ENCODE measurements at regions not wholly inside any gene's neighbourhood (a gene's known extent, or its start where the extent isn't known, plus 50 kb on each side); places are given as distances from the start of the nearest gene placed in this dataset.

DNA sequence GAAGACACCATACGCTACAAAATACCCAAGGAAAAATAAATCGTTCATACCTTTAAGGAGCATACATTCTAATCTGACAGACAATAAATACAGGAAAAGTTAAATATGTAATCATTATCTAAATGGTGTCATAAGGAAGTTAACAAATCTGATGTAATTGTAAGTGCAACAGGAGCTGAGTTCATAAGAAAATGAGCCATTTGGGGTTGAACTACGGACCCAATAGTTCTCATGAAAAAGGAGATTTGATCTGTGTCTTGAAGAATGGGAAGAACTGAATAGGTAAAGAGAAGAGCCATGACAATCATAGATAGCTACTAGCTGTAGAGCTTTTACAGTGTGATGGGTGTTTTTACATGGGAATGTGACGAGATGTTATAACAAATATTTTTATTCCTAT is 175.6 kb downstream of the ANKRD50 start:
- DNase-seq (ENCODE audit: low spot score) = no peak

DNA sequence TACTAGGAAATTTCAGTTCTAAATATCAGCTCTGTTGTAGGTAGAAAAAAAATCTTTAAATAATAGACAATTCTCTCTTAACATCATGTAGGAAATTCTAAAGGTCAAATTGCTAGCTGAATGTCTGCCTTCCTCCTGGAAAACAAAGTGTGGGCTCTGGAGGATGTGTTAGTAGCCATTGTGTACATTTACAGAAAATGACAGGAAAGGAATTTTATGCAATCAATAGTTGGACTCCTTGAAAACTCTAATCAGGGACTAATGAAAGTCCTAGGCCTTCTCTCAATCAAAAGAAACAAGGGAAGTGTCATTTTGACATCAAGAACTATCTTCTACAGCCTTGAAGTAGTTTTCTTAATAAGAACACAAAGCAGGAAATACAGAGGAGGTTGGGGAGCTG is 174.6 kb downstream of the ANKRD50 start:
- DNase-seq (ENCODE audit: low spot score) = no peak

DNA sequence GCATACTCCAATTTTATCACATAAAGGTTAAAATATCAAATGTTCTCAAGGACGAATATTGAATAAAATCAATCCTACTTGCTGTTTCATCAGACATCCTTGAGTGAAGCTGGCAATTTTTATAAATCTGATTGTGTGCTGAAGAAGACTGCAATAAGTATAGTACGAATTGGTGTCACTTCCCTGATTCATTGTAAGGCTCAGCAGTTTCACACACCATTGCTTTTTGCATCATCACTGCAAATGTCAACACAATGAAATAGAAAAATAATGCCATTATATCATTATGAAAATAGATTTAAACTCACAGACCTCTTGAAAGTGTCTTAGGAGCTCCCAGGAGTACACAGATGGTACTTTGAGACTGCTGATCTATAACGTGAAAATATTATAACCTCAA is 172.5 kb downstream of the ANKRD50 start:
- DNase-seq (ENCODE audit: low spot score) = no peak

DNA sequence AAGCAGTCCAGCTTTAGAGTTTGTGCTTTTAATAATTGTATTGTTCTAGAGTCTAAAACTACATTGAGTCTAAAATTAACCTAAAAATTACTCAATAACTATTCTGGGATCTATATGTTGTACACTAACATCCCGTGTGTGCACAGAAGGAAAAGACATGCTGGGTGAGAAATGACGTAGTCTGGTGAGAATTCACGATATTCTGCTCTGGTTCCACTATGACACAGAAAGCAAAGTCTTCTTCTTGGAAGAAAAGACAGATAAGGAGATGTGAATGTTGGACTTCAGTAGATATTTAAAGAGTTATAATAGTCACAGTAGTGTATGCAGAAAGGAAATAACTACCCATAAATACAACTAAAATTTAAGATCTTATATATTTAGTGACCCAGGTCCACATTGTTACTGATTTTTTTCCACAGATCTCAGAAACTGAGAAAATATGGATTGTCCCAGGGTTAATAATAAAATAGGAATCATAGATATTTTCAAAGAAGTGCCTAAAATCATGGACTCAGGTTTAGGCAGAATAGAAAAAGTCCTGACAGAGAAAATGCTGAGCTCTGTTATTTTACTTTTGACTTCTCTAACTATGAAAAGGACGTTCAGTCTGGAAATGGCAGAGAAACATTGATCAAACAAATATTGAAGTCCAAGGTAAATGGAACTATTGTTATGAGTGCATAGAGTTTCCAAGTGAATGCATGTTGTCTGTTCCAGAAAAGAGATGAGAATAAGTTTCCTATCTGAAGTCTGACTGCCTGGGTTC is 170.7 kb downstream of the ANKRD50 start:
- DNase-seq (ENCODE audit: low spot score) = no peak

DNA sequence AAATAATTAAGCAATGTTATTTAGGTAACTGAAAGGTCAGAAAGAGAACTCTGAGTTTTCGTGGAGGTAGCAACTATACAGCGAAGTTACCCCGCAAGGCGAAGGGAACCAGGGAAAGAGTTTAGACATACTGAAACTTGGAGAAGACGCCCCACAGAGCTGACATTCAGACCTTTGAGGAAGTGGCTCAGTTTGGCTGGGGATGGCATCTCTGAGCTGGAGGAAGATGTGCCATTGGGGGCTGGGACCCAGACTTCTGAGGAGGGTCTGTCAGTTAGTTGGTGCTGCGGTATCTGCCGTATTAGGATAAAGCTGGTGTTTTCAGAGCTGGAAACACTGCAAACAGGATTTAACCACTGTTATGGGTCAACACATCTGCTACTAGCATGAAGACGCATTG is 156.6 kb downstream of the ANKRD50 start:
- DNase-seq (ENCODE audit: low spot score) = no peak

DNA sequence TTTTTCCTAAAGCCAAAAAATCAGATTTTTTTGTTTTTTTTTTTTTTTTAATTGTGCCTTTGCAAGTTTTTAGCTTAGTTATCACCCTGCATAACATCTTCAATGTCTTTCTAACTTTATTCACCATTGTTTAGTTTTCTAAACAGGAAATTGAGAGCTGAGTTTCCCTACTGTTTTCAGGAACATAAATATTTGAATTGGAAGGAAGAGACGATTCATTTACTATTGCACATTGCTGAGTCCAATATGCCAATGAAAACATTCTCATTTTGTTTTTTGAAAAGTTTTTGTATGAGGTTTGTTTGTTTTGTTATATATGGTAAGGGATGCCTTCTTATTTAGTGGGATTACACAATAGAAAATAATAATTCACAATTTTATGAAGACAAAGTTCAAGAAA is 148.4 kb downstream of the ANKRD50 start:
- no peak for DNase-seq (ENCODE audit: low spot score)

DNA sequence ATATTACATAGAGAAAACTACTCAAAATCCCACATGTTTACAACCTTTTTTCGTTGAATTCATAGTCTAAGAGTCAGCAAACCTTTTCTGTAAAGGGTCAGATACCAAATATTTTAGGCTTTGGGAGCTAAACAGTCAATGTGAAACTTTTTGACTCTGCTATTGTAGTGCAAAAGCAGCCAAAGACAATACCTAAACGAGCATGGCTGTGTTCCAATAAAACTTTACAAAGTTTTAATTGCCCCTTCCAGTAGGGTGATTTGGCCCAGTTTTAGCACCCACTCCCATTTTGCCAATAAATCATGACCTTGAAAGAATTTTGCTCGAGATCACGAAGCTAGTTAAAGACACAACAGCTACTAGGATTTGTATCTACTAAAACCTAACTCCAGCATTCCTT is 147.2 kb downstream of the ANKRD50 start:
- DNase-seq (ENCODE audit: low spot score) = no peak

DNA sequence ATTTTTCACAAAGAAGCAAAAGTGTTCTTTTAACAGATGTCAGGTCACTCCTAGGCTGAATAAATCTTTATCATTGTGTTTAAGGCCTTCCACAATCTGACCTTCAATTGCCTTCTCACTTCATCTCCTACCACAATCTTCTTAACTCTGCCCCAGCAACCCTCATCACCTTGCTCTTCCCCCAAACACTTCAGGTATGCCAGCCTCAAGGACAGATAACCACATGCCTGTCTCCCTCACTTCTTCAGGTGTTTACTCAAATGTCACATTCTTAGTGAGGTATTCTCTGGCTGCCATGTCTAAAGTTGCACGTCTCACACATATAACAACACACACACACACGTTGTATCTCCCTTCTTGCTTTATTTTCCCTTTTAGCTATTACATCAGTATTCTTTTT is 146.5 kb downstream of the ANKRD50 start:
- DNase-seq (ENCODE audit: low spot score) = no peak

DNA sequence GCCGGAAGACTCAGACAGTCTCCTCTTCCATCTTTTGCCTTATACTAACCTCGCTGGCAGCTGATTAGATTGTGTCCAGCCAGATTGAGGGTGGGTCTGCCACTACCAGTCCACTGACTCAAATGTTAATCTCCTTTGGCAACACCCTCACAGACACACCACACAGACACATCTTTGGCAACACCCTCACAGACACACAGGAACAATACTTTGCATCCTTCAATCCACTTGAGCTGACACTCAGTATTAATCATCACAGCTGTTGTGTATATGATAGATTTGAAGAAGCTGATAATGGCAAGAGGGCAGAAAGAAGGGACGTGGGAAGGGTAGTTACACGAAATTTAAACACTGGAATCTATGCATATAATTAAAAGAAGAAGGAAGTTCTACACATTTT is 139.5 kb downstream of the ANKRD50 start:
- DNase-seq (ENCODE audit: low spot score) = no peak

DNA sequence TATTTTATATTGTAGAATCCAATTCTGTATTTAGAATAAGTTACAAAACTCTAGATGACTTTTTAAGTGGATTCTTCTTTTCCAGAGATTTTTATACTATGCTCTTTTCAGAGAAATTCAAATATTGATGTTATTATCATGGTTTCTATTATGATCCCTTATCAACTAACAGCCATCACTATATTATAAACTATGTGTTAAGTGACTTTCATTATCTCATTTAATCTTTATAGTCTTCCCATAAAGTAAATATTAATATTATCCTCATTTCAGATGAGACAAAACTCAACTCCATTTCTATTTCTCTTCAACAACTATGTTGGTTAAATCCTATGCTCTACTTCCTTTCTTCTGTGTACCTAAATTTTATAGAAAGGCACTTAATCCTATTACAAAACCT is 132.6 kb downstream of the ANKRD50 start:
- DNase-seq (ENCODE audit: low spot score) = no peak

DNA sequence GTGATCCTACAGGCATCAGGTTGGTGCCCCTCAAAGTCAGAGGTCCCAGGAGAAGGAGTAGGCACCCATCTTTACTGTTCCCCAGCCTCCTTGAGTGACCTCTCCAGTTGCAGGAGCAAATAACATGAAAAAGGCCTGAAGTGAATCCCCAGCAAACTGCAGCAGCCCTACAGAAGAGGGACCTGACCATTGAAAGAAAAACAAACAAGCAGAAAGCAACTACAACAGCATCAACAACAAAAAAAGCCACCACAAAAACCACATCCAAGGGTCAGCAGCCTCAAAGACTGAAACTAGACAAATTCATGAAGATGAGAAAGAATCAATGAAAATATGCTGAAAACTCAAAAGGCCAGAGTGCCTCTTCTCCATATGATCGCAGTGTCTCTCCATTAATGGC is 128.7 kb downstream of the ANKRD50 start:
- no peak for DNase-seq (ENCODE audit: low spot score)

DNA sequence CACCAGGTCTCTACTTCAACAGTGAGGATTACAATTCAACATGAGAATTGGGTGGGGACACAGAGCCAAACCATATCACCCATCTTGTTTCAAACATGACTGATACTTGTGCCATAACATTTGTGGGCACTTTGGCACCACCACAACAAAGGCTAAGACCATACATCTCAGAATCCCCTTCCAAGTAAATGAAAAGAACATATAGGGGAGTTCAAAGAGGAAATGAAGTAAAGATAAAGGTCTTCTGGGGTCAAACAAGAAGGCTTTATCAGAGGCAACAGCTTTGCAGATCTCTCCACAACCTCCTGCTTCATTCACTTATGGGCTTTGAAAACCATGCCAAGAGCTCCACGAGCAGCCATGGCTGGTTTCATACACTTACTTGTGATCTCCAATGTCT is 122.7 kb downstream of the ANKRD50 start:
- DNase-seq (ENCODE audit: low spot score) = no peak

DNA sequence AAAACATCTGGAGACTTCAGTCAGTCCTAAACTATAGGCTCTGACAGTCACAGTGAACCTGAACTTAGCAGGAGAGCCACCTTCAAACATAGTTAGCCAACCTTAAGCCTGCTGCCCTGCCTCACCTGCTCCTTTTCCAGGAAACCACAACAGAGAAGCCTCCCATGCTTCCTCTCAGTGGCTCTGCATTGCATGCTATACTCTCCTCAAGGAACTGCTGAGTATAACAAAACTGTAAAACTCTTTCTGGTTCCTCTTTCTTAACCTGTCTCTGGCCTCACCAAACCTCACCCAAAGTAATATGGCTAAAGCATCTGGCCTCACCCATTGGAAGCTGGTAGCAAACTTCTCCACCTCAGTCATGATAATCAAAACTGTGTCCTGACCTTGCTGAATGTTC is 122.1 kb downstream of the ANKRD50 start:
- no peak for DNase-seq (ENCODE audit: low spot score)

DNA sequence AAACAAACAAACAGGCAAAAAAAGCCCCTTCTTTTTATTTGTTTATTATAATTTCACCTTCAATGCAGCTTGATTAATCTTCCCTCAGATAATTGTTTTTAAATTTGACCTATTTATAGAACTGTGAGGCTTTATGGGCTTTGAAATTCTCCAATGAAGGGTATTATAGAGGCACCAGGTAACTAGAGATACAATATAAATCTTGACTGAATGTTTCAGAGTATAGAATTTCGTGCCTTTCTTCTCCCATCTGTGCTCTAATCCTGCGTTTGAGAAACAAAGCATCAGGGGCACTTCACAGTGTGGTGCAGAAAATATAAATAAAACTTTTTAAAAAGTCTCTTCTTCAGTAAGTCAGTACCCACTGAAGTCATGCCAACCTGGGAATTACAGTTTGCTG is 120.9 kb downstream of the ANKRD50 start:
- no peak for DNase-seq (ENCODE audit: low spot score)

DNA sequence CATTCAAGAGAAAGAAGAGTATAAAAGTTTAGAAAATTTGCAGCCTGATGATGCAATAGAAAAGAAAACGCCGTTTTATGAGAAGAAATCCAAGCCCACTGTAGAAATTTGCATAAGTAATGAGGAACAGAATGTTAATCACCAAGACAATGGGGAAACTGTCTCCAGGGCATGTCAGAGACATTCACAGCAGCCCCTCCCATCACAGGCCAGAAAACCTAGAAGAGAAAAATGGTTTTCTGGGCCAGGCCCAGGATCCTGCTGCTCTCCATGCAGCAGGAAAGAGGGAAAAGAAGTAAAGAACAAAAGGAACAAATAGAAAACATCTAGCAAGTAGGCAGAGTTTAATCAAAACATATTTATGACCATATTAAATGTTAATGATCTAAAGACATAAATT is 119.0 kb downstream of the ANKRD50 start:
- no peak for DNase-seq (ENCODE audit: low spot score)

DNA sequence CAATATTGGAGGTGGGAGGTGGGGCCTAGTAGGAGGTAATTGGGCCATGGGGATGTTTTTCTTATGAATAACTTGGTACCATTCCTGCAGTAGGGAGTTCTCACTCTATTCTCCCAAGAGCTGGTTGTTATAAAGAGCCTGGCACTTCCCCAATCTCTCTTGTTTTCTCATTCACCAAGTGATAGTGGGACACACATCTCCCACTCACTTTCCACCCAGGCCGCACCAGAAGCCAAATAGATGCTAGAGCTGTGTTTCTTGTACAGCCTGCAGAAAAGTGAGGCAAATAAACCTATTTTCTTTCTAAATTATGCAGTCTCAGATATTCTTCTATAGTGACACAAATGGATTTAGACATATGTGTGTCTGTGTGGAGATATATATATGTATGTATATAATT is 117.6 kb downstream of the ANKRD50 start:
- DNase-seq (ENCODE audit: low spot score) = no peak

DNA sequence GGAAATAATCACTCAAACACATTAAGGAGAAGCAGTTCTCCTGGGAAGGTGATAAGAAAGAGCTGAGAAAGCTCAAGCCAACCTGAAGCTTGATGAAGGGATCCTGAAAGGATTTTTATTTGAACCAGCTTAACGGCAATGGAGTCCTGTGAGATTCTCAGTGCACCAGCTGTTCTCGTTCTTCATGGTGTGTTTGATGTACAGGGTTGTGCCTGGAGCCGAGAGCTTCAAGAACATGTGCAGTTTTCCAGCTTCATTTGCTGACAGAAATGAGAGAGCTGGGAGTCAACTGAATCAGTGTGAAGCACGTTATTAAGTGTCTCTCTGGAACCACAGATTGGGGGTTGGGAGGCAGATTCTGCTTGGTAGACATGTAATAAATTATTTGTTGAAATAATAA is 115.7 kb downstream of the ANKRD50 start:
- DNase-seq (ENCODE audit: low spot score) = no peak

DNA sequence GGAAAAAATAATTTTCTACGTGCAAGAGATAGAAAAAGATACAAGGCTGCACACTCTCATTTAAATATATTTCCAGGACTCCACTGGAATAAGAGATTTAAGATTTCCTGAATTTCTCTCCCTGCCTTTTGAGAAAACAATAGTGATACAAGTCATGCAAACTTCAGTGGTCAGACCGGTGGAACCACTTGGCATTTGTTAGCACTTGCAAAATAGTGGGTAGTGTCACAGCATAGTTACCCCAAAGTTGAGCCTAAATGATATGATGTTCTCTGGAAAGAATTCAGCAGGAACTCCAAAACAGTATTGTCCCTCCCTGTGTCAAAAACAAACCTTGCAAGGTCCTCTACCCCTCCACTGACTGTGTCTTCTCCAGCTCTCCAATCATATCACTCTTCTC is 102.3 kb downstream of the ANKRD50 start:
- DNase-seq (ENCODE audit: low spot score) = no peak
